ENCODE measurements at regions not wholly inside any gene's neighbourhood (a gene's known extent, or its start where the extent isn't known, plus 50 kb on each side); places are given as distances from the start of the nearest gene placed in this dataset.

- TF ChIP-seq POLR2A (IDR thresholded peaks at IDR 0.05) (no peak), EP300 (IDR thresholded peaks at IDR 0.05) (no peak), CTCF (IDR thresholded peaks at IDR 0.05) (no peak), POLR2AphosphoS5 (IDR thresholded peaks at IDR 0.05) (no peak)
These were observed 105.1 kb upstream of the DIO2 start for GRCh38 chr14:80316441-80316840.

Measured in stomach (tissue), 4 donors.